ENCODE measurements at regions not wholly inside any gene's neighbourhood (a gene's known extent, or its start where the extent isn't known, plus 50 kb on each side); places are given as distances from the start of the nearest gene placed in this dataset.

- TF ChIP-seq TARDBP (IDR thresholded peaks at IDR 0.05), result no peak
- no peak for TF ChIP-seq FOXM1 (IDR thresholded peaks at IDR 0.05; ENCODE audit: borderline replicate concordance)
- TF ChIP-seq SUZ12 (IDR thresholded peaks at IDR 0.05), result no peak
- TF ChIP-seq ELF4 (IDR thresholded peaks at IDR 0.05), result no peak
- TF ChIP-seq FOXK2 (IDR thresholded peaks at IDR 0.05), result no peak
- no peak for TF ChIP-seq SP1 (IDR thresholded peaks at IDR 0.05)
- TF ChIP-seq NFRKB (IDR thresholded peaks at IDR 0.05), result no peak
- no peak for TF ChIP-seq FOXA1 (IDR thresholded peaks at IDR 0.05)
- no peak for TF ChIP-seq HDGF (IDR thresholded peaks at IDR 0.05; ENCODE audit: borderline replicate concordance)
- TF ChIP-seq CTBP1 (IDR thresholded peaks at IDR 0.05; ENCODE audit: borderline replicate concordance), result no peak
These were observed 310.1 kb downstream of the UTRN start for GRCh38 chr6:144595266-144595665.
